H1 (cell line): ENCODE measurements at regions not wholly inside any gene's neighbourhood (a gene's known extent, or its start where the extent isn't known, plus 50 kb on each side); places are given as distances from the start of the nearest gene placed in this dataset.

Experiments
- CTCF ChIA-PET: fragments of 300-600 bp; sonication (Branson Sonifier 250); formaldehyde crosslinking; loops from one replicate; lab custom pipeline; 2021; ENCODE audit not compliant: partially characterized antibody; lab: Charles Lee
- POLR2A ChIA-PET: fragments of 300-600 bp; sonication (Branson Sonifier 250); formaldehyde crosslinking; loops from one replicate; lab custom pipeline; 2021; ENCODE audit warnings: inconsistent platforms; ENCODE audit not compliant: partially characterized antibody; lab: Charles Lee
- DNase-seq, 2 experiments: peaks; one replicate each; pipeline versions ENCODE4 v3.0.0 to v3.0.0-alpha.2; 2010 to 2022; ENCODE audit warnings: low spot score in 2 of 2, low read depth in 1 of 2, mixed read lengths in 1 of 2
- FAIRE-seq: peaks from 2 replicates; lab custom pipeline; 2011; peaks lifted over from hg19 to GRCh38; lab: Jason Lieb, UNC
- H2AFZ ChIP-seq: 2 replicates; pipeline ENCODE4 v1.8.1; 2012; ENCODE audit warnings: low read length, inconsistent platforms
- H2AK5ac ChIP-seq: 2 replicates; pipeline ENCODE4 v1.6.1; 2013; ENCODE audit warnings: low read depth, low read length
- H2BK120ac ChIP-seq: replicated peaks from 2 replicates; pipeline ENCODE3; 2013; ENCODE audit warnings: low read depth, low read length, inconsistent platforms
- H2BK12ac ChIP-seq: 2 replicates; pipeline ENCODE4 v1.6.1; 2013; ENCODE audit warnings: low read depth, low read length
- H2BK15ac ChIP-seq: 2 replicates; pipeline ENCODE4 v1.6.1; 2013; ENCODE audit warnings: low read length
- H2BK20ac ChIP-seq: 2 replicates; pipeline ENCODE4 v1.6.1; 2013; ENCODE audit warnings: low read length
- H2BK5ac ChIP-seq: 2 replicates; pipeline ENCODE4 v1.6.1; 2013; ENCODE audit warnings: low read depth, low read length
- H3K14ac ChIP-seq: 2 replicates; pipeline ENCODE4 v1.6.1; 2013; ENCODE audit warnings: inconsistent platforms; ENCODE audit not compliant: insufficient read length
- H3K18ac ChIP-seq: 2 replicates; pipeline ENCODE4 v1.6.1; 2013; ENCODE audit warnings: low read length; ENCODE audit errors: extremely low read depth
- H3K23ac ChIP-seq: 2 replicates; pipeline ENCODE4 v1.6.1; 2013; ENCODE audit warnings: inconsistent platforms; ENCODE audit not compliant: insufficient read length
- H3K23me2 ChIP-seq: 2 replicates; pipeline ENCODE4 v1.6.1; 2013; ENCODE audit warnings: low read depth, low read length
- H3K27ac ChIP-seq: 2 replicates; pipeline ENCODE4 v1.6.1; 2011; ENCODE audit warnings: low read depth, low read length, inconsistent platforms
- H3K27me3 ChIP-seq, 4 experiments: replicated peaks in 1 of 4; 1 replicate in 1 of 4; 2 replicates in 3 of 4; pipeline versions ENCODE4 v1.6.1 to v1.8.1; 2011 to 2013; ENCODE audit warnings: low read length in 3 of 4, mild to moderate bottlenecking in 3 of 4, inconsistent platforms in 2 of 4, mixed read lengths in 2 of 4, moderate library complexity in 1 of 4; ENCODE audit not compliant: control insufficient read depth in 3 of 4, insufficient read depth in 3 of 4; ENCODE audit errors: extremely low read depth in 1 of 4
- H3K36me3 ChIP-seq, 4 experiments: 2 replicates each; pipeline versions ENCODE4 v1.6.1 to v1.8.1; 2011 to 2013; ENCODE audit warnings: mild to moderate bottlenecking in 4 of 4, low read length in 3 of 4, moderate library complexity in 2 of 4, control low read depth in 1 of 4, inconsistent platforms in 1 of 4; ENCODE audit not compliant: insufficient read depth in 4 of 4, control insufficient read depth in 2 of 4
- H3K4ac ChIP-seq: replicated peaks from 2 replicates; pipeline ENCODE3; 2013; ENCODE audit warnings: low read length, low read depth, mixed read lengths, inconsistent platforms; ENCODE audit not compliant: insufficient read length
- H3K4me1 ChIP-seq, 4 experiments: replicated peaks in 1 of 4; 1 replicate in 1 of 4; 2 replicates in 3 of 4; pipeline versions ENCODE4 v1.6.1 to v1.8.1; 2011 to 2013; ENCODE audit warnings: low read length in 3 of 4, inconsistent platforms in 2 of 4, mixed read lengths in 1 of 4; ENCODE audit not compliant: insufficient read depth in 4 of 4, control insufficient read depth in 3 of 4
- H3K4me2 ChIP-seq, 2 experiments: 2 replicates each; pipeline versions ENCODE4 v1.6.1 to v1.8.1; 2011 to 2013; ENCODE audit warnings: low read depth in 2 of 2, low read length in 2 of 2, control low read depth in 1 of 2, inconsistent platforms in 1 of 2, mild to moderate bottlenecking in 1 of 2; ENCODE audit not compliant: insufficient read depth in 1 of 2
- H3K4me3 ChIP-seq, 4 experiments: fragments of 200-600, 300-600 bp in 1 of 4; sonication (generic), shearing (Covaris generic), sonication (Bioruptor Twin) in 1 of 4; 2 replicates each; pipeline versions ENCODE4 v1.5.1 to v1.8.1; 2011 to 2016; ENCODE audit warnings: low read length in 4 of 4, low read depth in 3 of 4, control low read depth in 2 of 4, inconsistent platforms in 2 of 4, mild to moderate bottlenecking in 2 of 4, mixed read lengths in 1 of 4, moderate library complexity in 1 of 4; ENCODE audit not compliant: insufficient read depth in 2 of 4; ENCODE audit errors: extremely low read depth in 1 of 4
- H3K56ac ChIP-seq: replicated peaks from 2 replicates; pipeline ENCODE3; 2013; ENCODE audit warnings: low read depth, mild to moderate bottlenecking, mixed read lengths, low read length, inconsistent platforms; ENCODE audit not compliant: insufficient read length
- H3K79me1 ChIP-seq: 2 replicates; pipeline ENCODE4 v1.6.1; 2013; ENCODE audit warnings: low read depth, low read length, control low read depth
- H3K79me2 ChIP-seq, 2 experiments: 2 replicates each; pipeline versions ENCODE4 v1.6.1 to v1.8.1; 2012 to 2013; ENCODE audit warnings: low read length in 2 of 2, mild to moderate bottlenecking in 2 of 2, inconsistent platforms in 1 of 2; ENCODE audit not compliant: insufficient read depth in 2 of 2, control insufficient read depth in 1 of 2
- H3K9ac ChIP-seq, 4 experiments: replicated peaks in 1 of 4; 1 replicate in 1 of 4; 2 replicates in 3 of 4; pipeline versions ENCODE4 v1.6.1 to v1.8.1; 2011 to 2013; ENCODE audit warnings: low read depth in 3 of 4, low read length in 3 of 4, control low read depth in 2 of 4, mild to moderate bottlenecking in 2 of 4, moderate library complexity in 2 of 4, inconsistent platforms in 1 of 4; ENCODE audit errors: extremely low read depth in 1 of 4
- H3K9me3 ChIP-seq, 2 experiments: 2 replicates each; pipeline versions ENCODE4 v1.6.1 to v1.8.1; 2012 to 2013; ENCODE audit warnings: mild to moderate bottlenecking in 2 of 2, moderate library complexity in 2 of 2, control low read depth in 1 of 2, inconsistent platforms in 1 of 2, low read depth in 1 of 2, low read length in 1 of 2, mixed read lengths in 1 of 2; ENCODE audit not compliant: insufficient read depth in 2 of 2
- H4K20me1 ChIP-seq, 2 experiments: replicated peaks in 1 of 2; 2 replicates each; pipeline versions ENCODE3 to v1.8.1; 2011 to 2013; ENCODE audit warnings: inconsistent platforms in 2 of 2, low read length in 2 of 2, mild to moderate bottlenecking in 1 of 2; ENCODE audit not compliant: insufficient read depth in 2 of 2, control insufficient read depth in 1 of 2
- H4K5ac ChIP-seq: 2 replicates; pipeline ENCODE4 v1.6.1; 2013; ENCODE audit warnings: low read length, low read depth, mixed read lengths, inconsistent platforms; ENCODE audit not compliant: insufficient read length
- H4K8ac ChIP-seq: 2 replicates; pipeline ENCODE4 v1.8.0; 2013; ENCODE audit warnings: mild to moderate bottlenecking, moderate library complexity, low read length, inconsistent platforms; ENCODE audit not compliant: insufficient read depth; ENCODE audit errors: extremely low read depth
- H4K91ac ChIP-seq: replicated peaks from 2 replicates; pipeline ENCODE3; 2013; ENCODE audit warnings: low read length, mixed read lengths, inconsistent platforms; ENCODE audit not compliant: insufficient read length
- EZH2 ChIP-seq: fragments of 200-600 bp; sonication (generic); IDR thresholded peaks from 2 replicates; pipeline ENCODE4 v1.7.1; 2012; ENCODE audit warnings: low read depth, mild to moderate bottlenecking, moderate library complexity, low read length, inconsistent platforms; ENCODE audit not compliant: severe bottlenecking
- HDAC6 ChIP-seq: IDR thresholded peaks from one replicate; pipeline ENCODE4 v1.7.1; 2012; ENCODE audit warnings: low read depth, mild to moderate bottlenecking, inconsistent platforms, low read length, moderate library complexity
- JUN ChIP-seq: IDR thresholded peaks from 2 replicates; pipeline ENCODE4 v1.6.1; 2011; ENCODE audit warnings: low read depth, mild to moderate bottlenecking, improper control_type of control experiment, low read length
- RFX5 ChIP-seq: IDR thresholded peaks from 2 replicates; pipeline ENCODE4 v1.6.1; 2011; ENCODE audit warnings: low read depth, low read length, improper control_type of control experiment, borderline replicate concordance
- RXRA ChIP-seq: IDR thresholded peaks from 2 replicates; pipeline ENCODE4 v1.6.1; 2011; ENCODE audit warnings: low read depth, mild to moderate bottlenecking, low read length, moderate library complexity; ENCODE audit not compliant: insufficient read depth
- SIN3A ChIP-seq, 2 experiments: IDR thresholded peaks in 1 of 2; conservative IDR thresholded peaks in 1 of 2; 2 replicates each; pipeline ENCODE4 v1.6.1; 2011 to 2012; ENCODE audit warnings: low read length in 2 of 2, improper control_type of control experiment in 1 of 2, low read depth in 1 of 2, mild to moderate bottlenecking in 1 of 2
- SP4 ChIP-seq: IDR thresholded peaks from 2 replicates; pipeline ENCODE4 v1.6.1; 2012; ENCODE audit warnings: low read length, inconsistent platforms
- TAF1 ChIP-seq: IDR thresholded peaks from 2 replicates; pipeline ENCODE4 v1.6.1; 2011; ENCODE audit warnings: mild to moderate bottlenecking, low read depth, low read length
- ZNF274 ChIP-seq: IDR thresholded peaks from 2 replicates; pipeline ENCODE4 v1.7.0; 2012; ENCODE audit warnings: low read length, borderline replicate concordance; ENCODE audit errors: extremely low read depth
- WGBS, 2 experiments: shearing (Covaris generic) in 1 of 2; methylation state at CpG; one replicate each; pipeline versions ENCODE4 v1.1.6 to v1.1.7; 2013 to 2015; ENCODE audit warnings: low lambda C conversion rate in 2 of 2, mixed read lengths in 2 of 2, inconsistent platforms in 1 of 2, low coverage in 1 of 2, missing lambda C conversion rate in 1 of 2; ENCODE audit not compliant: insufficient replicate concordance in 2 of 2, insufficient coverage in 1 of 2, insufficient read length in 1 of 2; ENCODE audit errors: extremely low coverage in 1 of 2, missing lambda C conversion rate in 1 of 2; 5-methylcytosine and 5-hydroxymethylcytosine counted together
- TF ChIP-seq, protein P1 (sequence below): IDR thresholded peaks from 2 replicates; pipeline ENCODE4 v1.6.1; 2012; ENCODE audit warnings: low read length, inconsistent platforms

DNA sequence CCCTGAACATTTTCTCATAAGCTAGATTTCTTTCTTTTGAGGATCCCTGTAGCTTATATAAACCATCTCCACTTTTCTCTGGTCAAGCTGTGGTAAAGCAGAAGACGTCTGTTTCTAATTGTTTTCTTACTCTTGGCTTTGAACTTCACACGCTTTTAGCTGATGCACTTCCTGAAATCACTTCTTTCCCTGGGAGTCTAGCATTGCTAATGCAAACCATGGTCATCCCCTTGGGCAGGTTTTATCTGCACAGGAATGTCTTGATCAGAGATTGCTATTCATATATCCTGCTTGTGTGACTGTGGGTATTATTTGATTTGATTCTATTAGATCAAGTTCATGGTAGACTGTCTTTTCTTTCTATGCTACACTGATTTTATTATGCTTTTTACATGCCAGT is 199.2 kb upstream of the POU2AF2 start:
- POLR2A ChIA-PET = no interaction called here
- H2BK5ac ChIP-seq = no peak overlapping the region
- H3K14ac ChIP-seq = no peak overlapping the region
- H4K91ac ChIP-seq = no peak overlapping the region
- no peaks in the 10 kb centered on the region for H3K79me2 ChIP-seq
- no peak overlapping the region; the same call in 1 of the 2 replicates for H2BK12ac ChIP-seq
- H3K23ac ChIP-seq = no peak overlapping the region
- H2AFZ ChIP-seq = no peak overlapping the region
- no peak overlapping the region for H4K8ac ChIP-seq
- no peak overlapping the region for H3K27ac ChIP-seq
- no peak overlapping the region for H3K9ac ChIP-seq
- H2AK5ac ChIP-seq = no peak overlapping the region
- H2BK15ac ChIP-seq = no peak overlapping the region
- H3K4ac ChIP-seq = no peak overlapping the region
- FAIRE-seq (no peak), DNase-seq (no peak)
- no peaks in the 10 kb centered on the region for H3K9me3 ChIP-seq
- H4K20me1 ChIP-seq = no peaks in the 10 kb centered on the region
- no peak overlapping the region for H3K18ac ChIP-seq
- H3K36me3 ChIP-seq = no peaks in the 10 kb centered on the region
- H2BK20ac ChIP-seq = no peak overlapping the region
- CTCF ChIA-PET = interaction anchor here (0.5 to 1.4 kb wide), 5 partner anchors 15 to 568 kb away, joined by 3 to 4 read pairs (median 3); no protein-coding TSS in a partner anchor
- H4K5ac ChIP-seq = no peak overlapping the region
- H2BK120ac ChIP-seq = no peak overlapping the region
- H3K4me1 ChIP-seq = peaks cover 0 to 4% (median 1%) of the 10 kb centered on the region in 4 experiments; a peak in 3 of 7 replicates
- H3K56ac ChIP-seq = no peak overlapping the region
- H3K79me1 ChIP-seq = no peaks in the 10 kb centered on the region
- H3K27me3 ChIP-seq = no peaks in the 10 kb centered on the region
- WGBS, 2 experiments = 64% methylated on average over 2 of the region's 2 CpGs; no CpG with 5 or more reads in 1 of the 2 experiments
- no peak overlapping the region for H3K4me2 ChIP-seq
- H3K23me2 ChIP-seq = no peaks in the 10 kb centered on the region
- H3K4me3 ChIP-seq = no peak overlapping the region
- TF ChIP-seq TAF1 (no peak), HDAC6 (no peak), SP4 (no peak), EZH2 (no peak), SIN3A (conservative IDR thresholded peaks at IDR 0.05 in 1 of 2, IDR thresholded peaks at IDR 0.05 in 1 of 2; ENCODE audit: low read depth in 1 of 2, low read length in 2 of 2) (no peak), ZNF274 (no peak), RXRA (no peak), JUN (no peak), RFX5 (no peak)
- TF ChIP-seq, protein P1, sequence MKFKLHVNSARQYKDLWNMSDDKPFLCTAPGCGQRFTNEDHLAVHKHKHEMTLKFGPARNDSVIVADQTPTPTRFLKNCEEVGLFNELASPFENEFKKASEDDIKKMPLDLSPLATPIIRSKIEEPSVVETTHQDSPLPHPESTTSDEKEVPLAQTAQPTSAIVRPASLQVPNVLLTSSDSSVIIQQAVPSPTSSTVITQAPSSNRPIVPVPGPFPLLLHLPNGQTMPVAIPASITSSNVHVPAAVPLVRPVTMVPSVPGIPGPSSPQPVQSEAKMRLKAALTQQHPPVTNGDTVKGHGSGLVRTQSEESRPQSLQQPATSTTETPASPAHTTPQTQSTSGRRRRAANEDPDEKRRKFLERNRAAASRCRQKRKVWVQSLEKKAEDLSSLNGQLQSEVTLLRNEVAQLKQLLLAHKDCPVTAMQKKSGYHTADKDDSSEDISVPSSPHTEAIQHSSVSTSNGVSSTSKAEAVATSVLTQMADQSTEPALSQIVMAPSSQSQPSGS = no peak
